Tongue (tissue), 1 donor: ENCODE measurements at regions not wholly inside any gene's neighbourhood (a gene's known extent, or its start where the extent isn't known, plus 50 kb on each side); places are given as distances from the start of the nearest gene placed in this dataset.

Experiments
- DNase-seq: peaks from one replicate; pipeline ENCODE4 v3.0.0-alpha.2; 2015

DNA sequence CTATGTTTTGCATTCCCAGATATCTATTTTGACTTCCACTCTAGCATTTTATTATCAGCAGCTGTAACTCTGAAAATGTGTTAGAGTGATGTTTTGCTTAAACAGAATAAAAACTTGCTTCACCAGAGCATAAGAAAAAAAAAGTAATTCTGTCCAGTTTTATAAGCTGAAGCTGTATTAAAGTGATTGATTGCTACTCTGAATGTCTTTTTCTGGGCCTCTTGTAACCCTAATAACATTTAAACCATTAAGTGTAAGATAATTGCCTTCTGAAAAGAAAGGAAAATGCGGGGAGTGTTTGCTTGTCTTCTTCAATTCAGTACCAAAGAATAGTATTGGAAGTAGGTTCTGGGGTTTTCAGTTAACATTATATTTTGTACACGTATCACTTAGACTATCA, 57.9 kb upstream of the UBE2E1 start:
- DNase-seq = no peak

DNA sequence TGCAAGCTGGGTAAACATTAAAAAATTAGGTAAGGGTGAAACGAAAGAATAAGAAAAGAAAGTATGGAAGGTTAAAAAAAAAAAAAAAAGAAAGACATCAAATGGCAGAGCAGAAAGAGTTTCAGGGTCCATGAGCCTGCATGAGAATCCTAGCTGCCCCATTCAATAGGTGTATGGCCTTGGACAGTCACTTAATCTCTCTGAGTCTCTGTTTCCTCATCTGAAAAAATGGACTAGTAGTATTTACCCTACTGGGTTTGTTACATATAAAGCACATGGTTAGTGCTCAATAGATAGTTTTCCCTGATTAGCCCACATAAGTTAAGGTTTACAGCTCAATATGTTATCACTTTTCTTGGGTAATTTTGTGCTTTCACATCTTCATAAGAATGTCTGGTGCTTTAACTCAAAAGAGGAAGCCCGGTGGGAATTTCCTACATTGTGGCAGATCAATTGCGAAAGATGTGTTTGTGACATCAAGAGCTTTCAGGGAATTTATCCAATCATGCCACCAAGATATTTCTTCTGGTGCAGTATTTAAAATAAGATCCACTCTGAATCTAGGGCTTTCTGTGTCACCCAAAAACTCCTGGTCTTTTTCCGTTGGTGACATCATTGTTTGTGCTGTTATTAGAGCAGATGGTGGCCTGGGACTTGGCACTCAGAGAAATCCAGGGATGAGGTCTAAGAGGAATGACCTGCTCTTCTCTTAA, 57.2 kb upstream of the UBE2E1 start:
- no peak for DNase-seq

DNA sequence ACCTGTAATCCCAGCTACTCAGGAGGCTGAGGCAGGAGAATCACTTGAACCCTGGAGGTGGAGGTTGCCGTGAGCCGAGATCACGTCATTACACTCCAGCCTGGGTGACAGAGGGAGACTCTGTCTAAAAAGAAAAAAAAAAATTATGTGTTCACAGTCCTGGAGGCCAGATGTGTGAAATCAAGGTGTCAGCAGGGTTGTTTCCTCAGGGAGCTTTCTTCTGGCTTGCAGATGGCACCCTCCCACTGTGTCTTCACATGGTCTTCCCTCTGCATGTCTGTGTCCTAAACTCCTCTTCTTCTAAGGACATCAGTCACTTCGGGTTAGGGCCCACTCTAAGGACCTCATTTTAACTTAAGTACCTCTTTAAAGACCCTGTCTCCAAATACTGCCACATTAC, 56.1 kb upstream of the UBE2E1 start:
- DNase-seq = no peak

DNA sequence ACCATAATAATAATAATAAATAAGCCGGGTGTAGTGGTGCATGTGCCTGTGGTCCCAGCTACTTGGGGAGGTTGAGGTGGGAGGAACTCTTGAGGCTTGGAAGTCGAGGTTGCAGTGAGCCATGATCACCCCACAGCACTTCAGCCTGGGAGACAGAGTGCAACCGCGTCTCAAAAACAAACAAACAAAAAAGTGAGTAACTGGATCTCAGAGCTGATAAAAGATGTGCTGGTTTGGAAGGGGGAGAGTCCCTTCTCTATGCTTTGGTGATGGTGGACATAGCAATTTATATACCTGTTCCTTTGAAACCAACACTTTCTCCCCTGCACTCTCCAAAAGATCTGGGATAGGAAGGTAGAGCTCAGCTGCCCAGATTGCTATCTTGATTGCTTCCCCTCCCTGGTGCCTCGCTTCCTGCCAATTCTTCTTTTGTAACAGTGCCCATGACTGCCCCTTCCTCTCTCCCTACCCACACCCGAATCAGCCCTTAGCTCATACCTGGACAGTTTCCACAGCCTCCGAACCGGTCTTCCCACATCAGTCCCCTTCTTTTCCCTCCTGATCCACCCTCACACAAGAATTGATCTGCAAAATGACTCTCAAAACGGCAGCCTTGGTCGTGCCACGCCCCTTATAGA, 55.1 kb upstream of the UBE2E1 start:
- DNase-seq = no peak

DNA sequence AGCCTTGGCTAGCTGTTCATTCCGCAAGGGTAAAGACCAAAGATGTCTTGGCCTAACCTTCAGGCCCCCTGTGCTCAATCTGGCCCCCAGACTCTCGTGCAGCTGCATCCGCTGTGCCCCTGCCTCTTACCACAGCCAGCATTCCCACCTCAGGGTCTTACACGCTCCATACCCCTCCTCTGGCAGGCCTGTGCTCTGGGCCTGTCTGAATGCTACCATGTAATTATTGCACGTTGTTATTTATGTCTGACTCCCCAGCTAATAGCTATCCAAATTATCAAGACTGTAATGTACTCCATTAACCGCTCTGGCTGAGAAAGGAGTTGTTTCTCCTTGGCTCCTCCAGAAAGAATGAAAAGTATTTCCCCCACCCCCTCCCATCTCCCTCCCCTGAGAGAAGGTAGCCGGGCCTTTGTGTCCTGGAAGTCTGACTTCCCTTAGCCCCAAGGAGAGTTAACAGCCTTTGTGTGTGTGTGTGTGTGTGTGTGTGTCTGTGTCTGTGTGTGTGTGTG, 54.5 kb upstream of the UBE2E1 start:
- no peak for DNase-seq

DNA sequence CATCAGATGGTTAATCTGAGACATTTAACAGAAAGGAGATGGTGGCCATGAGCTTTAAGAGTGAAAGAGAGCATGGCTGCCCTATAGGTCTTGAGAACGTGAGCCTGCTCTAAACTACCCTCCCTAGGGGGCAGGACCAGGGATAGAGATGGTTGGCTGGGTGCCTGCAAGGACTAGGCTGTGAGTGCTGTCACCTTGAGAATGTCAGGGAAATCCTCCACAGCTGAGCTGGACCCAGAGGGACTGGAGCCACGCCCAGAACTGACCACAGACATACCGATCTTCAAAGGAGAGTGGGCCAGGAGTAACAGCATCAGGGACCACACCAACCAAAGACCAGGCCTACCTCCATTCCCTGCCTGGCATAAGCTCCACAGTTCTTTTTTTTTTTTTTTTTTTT, 53.6 kb upstream of the UBE2E1 start:
- DNase-seq = no peak

DNA sequence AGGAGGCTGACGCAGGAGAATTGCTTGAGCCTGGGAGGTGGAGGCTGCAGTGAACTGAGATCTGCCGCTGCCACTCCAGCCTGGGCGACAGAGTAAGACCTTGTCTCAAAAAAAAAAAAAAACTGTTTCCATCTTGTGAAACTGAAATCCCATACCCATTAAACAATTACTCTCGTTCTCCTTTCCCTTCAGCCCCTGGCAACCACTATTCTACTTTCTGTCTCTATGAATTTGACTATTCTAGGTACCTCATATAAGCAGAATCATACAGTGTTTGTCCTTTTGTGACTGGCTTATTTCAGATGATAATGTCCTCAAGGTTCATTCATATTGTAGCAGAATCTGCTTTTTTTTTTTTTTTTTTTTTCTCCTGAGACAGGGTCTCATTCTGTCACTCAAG, 51.5 kb upstream of the UBE2E1 start:
- no peak for DNase-seq
